ENCODE measurements at regions not wholly inside any gene's neighbourhood (a gene's known extent, or its start where the extent isn't known, plus 50 kb on each side); places are given as distances from the start of the nearest gene placed in this dataset.

DNA sequence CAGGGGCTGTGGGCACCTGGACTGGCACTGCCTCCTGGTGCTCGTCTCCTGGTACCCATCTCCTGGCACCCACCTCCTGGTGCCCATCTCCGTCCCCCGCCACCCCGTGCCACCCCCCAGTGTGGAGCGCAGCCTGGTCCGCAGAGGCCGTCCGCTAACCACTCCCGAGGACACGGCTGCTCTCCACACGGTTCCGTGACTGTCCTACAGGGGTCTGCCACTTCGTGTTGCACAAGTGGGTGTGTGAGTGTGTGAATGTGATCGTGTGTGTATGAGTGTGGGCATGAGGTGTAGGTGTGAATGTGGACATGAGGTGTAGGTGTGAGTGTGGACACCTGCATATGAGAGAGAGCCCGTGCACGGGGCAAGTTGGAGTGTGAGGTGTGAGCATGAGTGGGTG lies 119.4 kb upstream of the HS6ST1 start:
- no peak overlapping the region for H3K4me3 ChIP-seq (ENCODE audit: low read depth, low read length)
- TF ChIP-seq, protein P1, sequence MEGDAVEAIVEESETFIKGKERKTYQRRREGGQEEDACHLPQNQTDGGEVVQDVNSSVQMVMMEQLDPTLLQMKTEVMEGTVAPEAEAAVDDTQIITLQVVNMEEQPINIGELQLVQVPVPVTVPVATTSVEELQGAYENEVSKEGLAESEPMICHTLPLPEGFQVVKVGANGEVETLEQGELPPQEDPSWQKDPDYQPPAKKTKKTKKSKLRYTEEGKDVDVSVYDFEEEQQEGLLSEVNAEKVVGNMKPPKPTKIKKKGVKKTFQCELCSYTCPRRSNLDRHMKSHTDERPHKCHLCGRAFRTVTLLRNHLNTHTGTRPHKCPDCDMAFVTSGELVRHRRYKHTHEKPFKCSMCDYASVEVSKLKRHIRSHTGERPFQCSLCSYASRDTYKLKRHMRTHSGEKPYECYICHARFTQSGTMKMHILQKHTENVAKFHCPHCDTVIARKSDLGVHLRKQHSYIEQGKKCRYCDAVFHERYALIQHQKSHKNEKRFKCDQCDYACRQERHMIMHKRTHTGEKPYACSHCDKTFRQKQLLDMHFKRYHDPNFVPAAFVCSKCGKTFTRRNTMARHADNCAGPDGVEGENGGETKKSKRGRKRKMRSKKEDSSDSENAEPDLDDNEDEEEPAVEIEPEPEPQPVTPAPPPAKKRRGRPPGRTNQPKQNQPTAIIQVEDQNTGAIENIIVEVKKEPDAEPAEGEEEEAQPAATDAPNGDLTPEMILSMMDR (IDR thresholded peaks at IDR 0.05; ENCODE audit: control insufficient read depth, extremely low read depth, insufficient read depth) = no peak

GRCh38 chr2:128438586-128438985 lies 119.9 kb upstream of the HS6ST1 start:
- no peak for DNase-seq (ENCODE audit: low read depth)
- TF ChIP-seq, protein P1 (IDR thresholded peaks at IDR 0.05; ENCODE audit: control insufficient read depth, extremely low read depth, insufficient read depth) = no peak

More for the DNA sequence above, 119.4 kb upstream of the HS6ST1 start:
- no peak for DNase-seq (ENCODE audit: low read depth)

DNA sequence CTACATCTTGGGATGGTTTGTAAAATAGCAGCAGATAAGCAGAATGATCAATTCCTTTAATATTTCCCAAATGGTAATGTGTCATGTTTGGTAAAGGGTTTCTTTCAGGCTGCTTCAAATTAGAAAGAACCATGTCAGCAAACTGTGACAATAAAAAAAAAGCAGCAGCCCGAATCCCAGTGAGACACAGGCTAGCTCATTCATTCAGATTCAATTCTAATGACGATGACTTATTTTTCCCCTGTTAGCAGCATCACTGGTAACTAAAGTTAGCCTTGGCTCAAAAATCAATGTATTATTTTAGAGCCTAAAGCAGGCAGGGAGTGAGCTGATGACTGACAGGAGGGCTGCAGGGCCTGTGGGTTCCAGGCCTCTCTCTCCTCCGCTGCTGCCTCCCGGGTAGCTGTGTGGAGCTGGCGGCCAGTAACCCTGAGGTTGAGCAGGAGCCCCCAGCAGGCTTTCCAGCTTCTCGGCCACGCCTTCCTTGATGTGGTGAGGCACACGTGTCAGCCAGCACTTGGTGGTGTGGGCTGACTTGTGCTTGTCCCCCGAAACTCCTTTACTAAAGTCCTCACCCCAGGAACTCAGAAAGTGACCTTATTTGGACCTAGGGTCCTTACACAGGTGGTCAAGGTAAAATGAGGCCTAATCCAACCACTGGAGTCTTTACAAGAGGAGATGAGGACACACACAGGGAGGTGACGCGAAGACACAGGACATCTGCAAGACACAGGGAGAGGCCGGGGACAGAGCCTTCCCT lies 120.5 kb upstream of the HS6ST1 start:
- no peak overlapping the region for H3K4me3 ChIP-seq (ENCODE audit: low read depth, low read length)
- TF ChIP-seq, protein P1 (IDR thresholded peaks at IDR 0.05; ENCODE audit: control insufficient read depth, extremely low read depth, insufficient read depth) = no peak
- no peak for DNase-seq (ENCODE audit: low read depth)

More at GRCh38 chr2:128438586-128438985, 119.9 kb upstream of the HS6ST1 start:
- no peak overlapping the region for H3K4me3 ChIP-seq (ENCODE audit: low read depth, low read length)

DNA sequence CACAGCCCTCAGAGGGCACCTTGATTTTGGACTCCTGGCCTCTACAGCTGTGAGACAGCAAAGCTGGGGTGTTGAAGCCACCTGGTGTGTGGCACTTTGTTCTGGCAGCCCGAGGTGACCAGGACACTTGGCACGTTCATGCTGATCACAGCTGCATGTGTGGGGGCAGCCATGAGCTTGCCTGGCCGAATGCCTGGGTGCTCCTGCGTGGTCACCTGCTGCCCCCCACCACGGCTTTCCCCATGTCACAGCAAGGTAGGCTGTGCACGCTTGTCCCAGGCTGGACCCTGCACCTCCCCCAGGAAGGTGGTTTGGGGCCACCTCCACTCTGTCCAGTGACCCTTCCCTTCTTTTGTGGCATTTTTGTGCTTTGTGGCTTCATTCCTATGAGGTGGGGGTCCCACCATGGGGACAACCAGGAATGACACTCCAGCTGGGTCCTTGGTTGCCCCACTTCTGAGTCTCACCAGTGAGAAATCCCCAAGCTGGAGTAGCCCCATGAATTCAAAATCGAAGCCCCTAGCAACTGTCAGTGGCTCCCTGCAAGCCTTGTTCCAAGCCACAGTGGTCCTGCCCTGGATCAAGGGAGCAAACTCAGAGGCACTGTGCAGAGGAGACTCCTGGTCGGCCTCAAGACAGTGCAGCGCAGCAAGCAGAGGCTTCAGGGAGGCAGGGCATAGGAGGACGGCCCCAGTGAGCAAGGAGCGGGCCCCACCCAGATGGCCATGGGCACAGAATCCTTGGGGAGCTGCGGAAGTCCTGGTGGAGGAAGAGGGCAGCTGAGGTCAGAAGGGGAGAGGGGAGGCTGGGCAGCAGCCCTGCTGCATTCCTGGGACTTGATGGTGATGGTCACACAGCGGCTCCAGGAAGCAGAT lies 121.4 kb upstream of the HS6ST1 start:
- no peak overlapping the region for H3K4me3 ChIP-seq (ENCODE audit: low read depth, low read length)
- DNase-seq (ENCODE audit: low read depth) = no peak
- TF ChIP-seq, protein P1 (IDR thresholded peaks at IDR 0.05; ENCODE audit: control insufficient read depth, extremely low read depth, insufficient read depth) = no peak

DNA sequence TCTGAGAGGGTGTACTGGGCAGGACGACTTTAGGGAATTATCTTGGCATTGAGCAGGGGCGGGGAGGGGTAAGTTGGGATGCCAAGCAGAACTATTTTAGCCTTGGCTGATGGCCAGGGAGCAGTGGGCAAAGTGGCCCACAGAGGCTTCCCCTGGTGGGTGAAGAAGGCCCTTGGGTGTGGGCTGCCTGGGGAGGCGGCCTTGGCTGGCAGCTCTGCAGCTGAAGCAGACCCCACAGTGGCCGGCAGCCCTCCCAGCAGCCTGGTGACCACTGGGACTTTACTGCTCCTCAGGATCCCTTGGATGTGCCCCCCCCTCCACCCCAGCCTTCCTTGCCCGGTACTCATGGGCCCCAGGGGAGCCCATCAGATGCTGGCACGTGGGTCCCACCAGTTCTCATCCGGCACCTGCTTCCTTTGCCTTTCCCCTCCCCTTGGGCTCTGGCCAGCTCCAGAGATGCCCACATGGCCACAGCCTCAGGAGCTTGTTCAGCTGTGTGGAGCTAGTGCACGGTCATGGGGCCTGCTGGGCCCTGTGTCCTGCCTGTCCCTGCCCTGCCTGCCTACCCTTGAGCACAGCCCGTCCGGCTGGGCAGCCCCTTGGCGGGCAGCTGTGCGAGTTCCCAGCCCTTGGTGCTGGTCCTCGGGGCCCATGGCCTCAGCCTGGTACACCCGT lies 122.1 kb upstream of the HS6ST1 start:
- TF ChIP-seq, protein P1 (IDR thresholded peaks at IDR 0.05; ENCODE audit: control insufficient read depth, extremely low read depth, insufficient read depth) = no peak
- no peak overlapping the region for H3K4me3 ChIP-seq (ENCODE audit: low read depth, low read length)
- no peak for DNase-seq (ENCODE audit: low read depth)

DNA sequence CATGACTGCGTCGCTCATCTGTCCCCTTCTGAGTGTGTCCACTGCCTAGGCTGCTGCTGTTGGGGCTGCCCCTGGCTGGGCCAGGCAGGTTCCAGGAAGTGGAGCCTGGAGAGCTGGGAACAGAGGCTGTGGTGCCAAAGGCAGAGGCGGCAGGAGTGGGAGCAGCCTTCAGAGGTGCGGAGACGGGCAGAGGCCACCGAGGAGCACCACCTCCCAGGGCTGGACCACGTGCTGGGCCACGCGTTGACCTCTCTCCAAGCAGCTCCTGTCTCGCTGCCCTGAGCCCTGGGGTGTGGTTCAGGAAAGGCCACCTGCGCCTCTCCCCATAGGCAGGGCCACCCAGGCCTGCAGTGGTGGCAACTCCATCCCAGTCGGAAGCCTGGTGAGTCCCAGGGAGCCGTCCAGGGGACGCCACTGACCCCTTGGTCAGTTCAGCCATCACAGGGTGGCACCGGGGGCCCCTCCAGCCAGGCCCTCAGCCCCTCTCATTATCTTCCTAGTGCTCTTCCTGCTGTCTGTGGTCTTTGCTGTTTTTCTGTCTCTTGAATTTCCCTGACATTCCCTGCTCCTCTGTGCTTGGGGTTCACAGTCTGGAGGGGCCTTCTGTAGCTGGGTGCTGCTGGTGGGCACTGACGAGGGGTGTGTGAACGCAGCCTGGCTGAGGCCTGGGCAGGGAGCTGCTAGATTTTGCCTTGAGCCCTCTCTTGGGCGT lies 122.8 kb upstream of the HS6ST1 start:
- no peak overlapping the region for H3K4me3 ChIP-seq (ENCODE audit: low read depth, low read length)
- DNase-seq (ENCODE audit: low read depth) = no peak
- TF ChIP-seq, protein P1 (IDR thresholded peaks at IDR 0.05; ENCODE audit: control insufficient read depth, extremely low read depth, insufficient read depth) = no peak

All from LNCaP clone FGC (cell line).